Esophagus squamous epithelium (tissue), 4 donors: ENCODE measurements at regions not wholly inside any gene's neighbourhood (a gene's known extent, or its start where the extent isn't known, plus 50 kb on each side); places are given as distances from the start of the nearest gene placed in this dataset.

Source experiments
- CTCF ChIP-seq, 6 experiments: fragments of 450-650 bp in 4 of 6; fragments of 200-600 bp in 2 of 6; sonication (generic) in 2 of 6; IDR thresholded peaks; one replicate each; pipeline ENCODE4 v1.5.1; 2016 to 2019; ENCODE audit warnings: antibody characterized with exemption in 6 of 6, mild to moderate bottlenecking in 4 of 6, moderate library complexity in 4 of 6
- POLR2A ChIP-seq, 4 donors: fragments of 450-650 bp; IDR thresholded peaks; one replicate each; pipeline ENCODE4 v1.6.1; 2017; ENCODE audit warnings: antibody characterized with exemption in 4 of 4, mild to moderate bottlenecking in 4 of 4, moderate library complexity in 3 of 4

GRCh38 chr11:119807402-119807801 lies 78.4 kb upstream of the NECTIN1 start:
- no peak for TF ChIP-seq POLR2A (IDR thresholded peaks at IDR 0.05)
- TF ChIP-seq CTCF (IDR thresholded peaks at IDR 0.05), result no peak
